SK-N-SH (cell line): ENCODE measurements at regions not wholly inside any gene's neighbourhood (a gene's known extent, or its start where the extent isn't known, plus 50 kb on each side); places are given as distances from the start of the nearest gene placed in this dataset.

Experiments used
- CTCF ChIP-seq: fragments of 200-600 bp; sonication (generic); IDR thresholded peaks from 2 replicates; pipeline ENCODE4 v1.6.1; 2017; ENCODE audit warnings: antibody characterized with exemption, mild to moderate bottlenecking, moderate library complexity
- MAX ChIP-seq: IDR thresholded peaks from 2 replicates; pipeline ENCODE4 v1.4.0; 2012; ENCODE audit warnings: low read depth
- PBX3 ChIP-seq: IDR thresholded peaks from 2 replicates; pipeline ENCODE4; 2012
- POLR2AphosphoS5 ChIP-seq: IDR thresholded peaks from 2 replicates; pipeline ENCODE4 v1.6.1; 2012; ENCODE audit warnings: low read depth, low read length
- TEAD4 ChIP-seq: IDR thresholded peaks from 2 replicates; pipeline ENCODE4 v1.4.0; 2012; ENCODE audit warnings: mild to moderate bottlenecking, borderline replicate concordance; ENCODE audit not compliant: insufficient read depth
- YY1 ChIP-seq: IDR thresholded peaks from 2 replicates; pipeline ENCODE4 v1.4.0; 2012; ENCODE audit warnings: low read depth, mild to moderate bottlenecking

GRCh38 chr4:171340258-171340657 lies 472.9 kb upstream of the GALNTL6 start:
- TF ChIP-seq POLR2AphosphoS5 (no peak), CTCF (no peak), YY1 (no peak), MAX (no peak), TEAD4 (no peak), PBX3 (no peak)
